Uterus (tissue), 2 donors: ENCODE measurements at regions not wholly inside any gene's neighbourhood (a gene's known extent, or its start where the extent isn't known, plus 50 kb on each side); places are given as distances from the start of the nearest gene placed in this dataset.

Source experiments
- CTCF ChIP-seq, 4 experiments: fragments of 200-600 bp in 2 of 4; fragments of 450-650 bp in 2 of 4; sonication (generic) in 2 of 4; IDR thresholded peaks; one replicate each; pipeline ENCODE4 v1.5.1; 2016 to 2019; ENCODE audit warnings: antibody characterized with exemption in 4 of 4, mild to moderate bottlenecking in 2 of 4, moderate library complexity in 1 of 4
- POLR2A ChIP-seq, 2 donors: fragments of 450-650 bp; IDR thresholded peaks; one replicate each; pipeline ENCODE4 v1.6.1; 2016; ENCODE audit warnings: antibody characterized with exemption in 2 of 2, mild to moderate bottlenecking in 1 of 2, moderate library complexity in 1 of 2

GRCh38 chr12:125315771-125316170 is 250.5 kb downstream of the AACS start:
- TF ChIP-seq CTCF (IDR thresholded peaks at IDR 0.05), result no peak
- no peak for TF ChIP-seq POLR2A (IDR thresholded peaks at IDR 0.05)
